ENCODE measurements at regions not wholly inside any gene's neighbourhood (a gene's known extent, or its start where the extent isn't known, plus 50 kb on each side); places are given as distances from the start of the nearest gene placed in this dataset.

DNA sequence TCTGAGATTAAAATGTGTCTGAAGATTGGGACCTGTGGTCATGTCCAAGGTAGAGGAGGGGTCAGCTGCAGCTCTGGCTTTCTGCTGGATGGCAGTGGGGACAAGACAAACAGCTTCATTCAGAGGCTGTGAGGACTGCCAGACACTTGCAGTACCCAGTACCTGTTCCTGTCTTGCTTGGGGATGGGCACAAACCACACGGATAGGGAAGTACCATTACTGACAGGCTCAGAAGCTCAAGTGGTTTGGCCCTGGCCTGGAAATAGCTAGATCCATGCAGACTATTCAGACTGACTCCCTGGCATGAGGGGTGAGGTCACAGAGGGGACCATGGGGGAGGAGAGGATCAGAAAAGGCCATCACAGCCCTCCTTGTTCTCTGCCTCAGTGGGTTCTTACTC is 56.0 kb upstream of the COMTD1 start:
- POLR2A ChIA-PET, result no interaction called here
- no peak for ATAC-seq

More for the DNA sequence above, 56.0 kb upstream of the COMTD1 start:
- CTCF ChIA-PET, result no interaction called here
- 0 out of 2 replicates have a peak, but pooled peaks cover 2% of the 10 kb centered on the region for H3K4me1 Mint-ChIP-seq
- no peak for DNase-seq (ENCODE audit: low spot score)
- TF ChIP-seq ZNF396 (CRISPR knock-in tag; IDR thresholded peaks at IDR 0.05; ENCODE audit: borderline replicate concordance) (no peak), JAZF1 (CRISPR knock-in tag; IDR thresholded peaks at IDR 0.05) (no peak), ESRRA (CRISPR knock-in tag; IDR thresholded peaks at IDR 0.05; ENCODE audit: borderline replicate concordance) (no peak), SMAD4 (CRISPR knock-in tag; IDR thresholded peaks at IDR 0.05) (no peak), NFE2L1 (CRISPR knock-in tag; IDR thresholded peaks at IDR 0.05) (no peak), NR3C1 (CRISPR knock-in tag; conservative IDR thresholded peaks at IDR 0.05; ENCODE audit: low read depth) (no peak), ZNF263 (CRISPR knock-in tag; IDR thresholded peaks at IDR 0.05; ENCODE audit: low read depth) (no peak), ZNF317 (CRISPR knock-in tag; IDR thresholded peaks at IDR 0.05; ENCODE audit: borderline replicate concordance, low read depth) (no peak), SOX15 (CRISPR knock-in tag; IDR thresholded peaks at IDR 0.05) (no peak), NR1H2 (CRISPR knock-in tag; IDR thresholded peaks at IDR 0.05) (no peak)
- TF ChIP-seq, protein P1, sequence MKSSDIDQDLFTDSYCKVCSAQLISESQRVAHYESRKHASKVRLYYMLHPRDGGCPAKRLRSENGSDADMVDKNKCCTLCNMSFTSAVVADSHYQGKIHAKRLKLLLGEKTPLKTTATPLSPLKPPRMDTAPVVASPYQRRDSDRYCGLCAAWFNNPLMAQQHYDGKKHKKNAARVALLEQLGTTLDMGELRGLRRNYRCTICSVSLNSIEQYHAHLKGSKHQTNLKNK (CRISPR knock-in tag; IDR thresholded peaks at IDR 0.05), result no peak
- TF ChIP-seq, protein P2, sequence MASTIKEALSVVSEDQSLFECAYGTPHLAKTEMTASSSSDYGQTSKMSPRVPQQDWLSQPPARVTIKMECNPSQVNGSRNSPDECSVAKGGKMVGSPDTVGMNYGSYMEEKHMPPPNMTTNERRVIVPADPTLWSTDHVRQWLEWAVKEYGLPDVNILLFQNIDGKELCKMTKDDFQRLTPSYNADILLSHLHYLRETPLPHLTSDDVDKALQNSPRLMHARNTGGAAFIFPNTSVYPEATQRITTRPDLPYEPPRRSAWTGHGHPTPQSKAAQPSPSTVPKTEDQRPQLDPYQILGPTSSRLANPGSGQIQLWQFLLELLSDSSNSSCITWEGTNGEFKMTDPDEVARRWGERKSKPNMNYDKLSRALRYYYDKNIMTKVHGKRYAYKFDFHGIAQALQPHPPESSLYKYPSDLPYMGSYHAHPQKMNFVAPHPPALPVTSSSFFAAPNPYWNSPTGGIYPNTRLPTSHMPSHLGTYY (CRISPR knock-in tag; IDR thresholded peaks at IDR 0.05), result no peak
- TF ChIP-seq, protein P3, sequence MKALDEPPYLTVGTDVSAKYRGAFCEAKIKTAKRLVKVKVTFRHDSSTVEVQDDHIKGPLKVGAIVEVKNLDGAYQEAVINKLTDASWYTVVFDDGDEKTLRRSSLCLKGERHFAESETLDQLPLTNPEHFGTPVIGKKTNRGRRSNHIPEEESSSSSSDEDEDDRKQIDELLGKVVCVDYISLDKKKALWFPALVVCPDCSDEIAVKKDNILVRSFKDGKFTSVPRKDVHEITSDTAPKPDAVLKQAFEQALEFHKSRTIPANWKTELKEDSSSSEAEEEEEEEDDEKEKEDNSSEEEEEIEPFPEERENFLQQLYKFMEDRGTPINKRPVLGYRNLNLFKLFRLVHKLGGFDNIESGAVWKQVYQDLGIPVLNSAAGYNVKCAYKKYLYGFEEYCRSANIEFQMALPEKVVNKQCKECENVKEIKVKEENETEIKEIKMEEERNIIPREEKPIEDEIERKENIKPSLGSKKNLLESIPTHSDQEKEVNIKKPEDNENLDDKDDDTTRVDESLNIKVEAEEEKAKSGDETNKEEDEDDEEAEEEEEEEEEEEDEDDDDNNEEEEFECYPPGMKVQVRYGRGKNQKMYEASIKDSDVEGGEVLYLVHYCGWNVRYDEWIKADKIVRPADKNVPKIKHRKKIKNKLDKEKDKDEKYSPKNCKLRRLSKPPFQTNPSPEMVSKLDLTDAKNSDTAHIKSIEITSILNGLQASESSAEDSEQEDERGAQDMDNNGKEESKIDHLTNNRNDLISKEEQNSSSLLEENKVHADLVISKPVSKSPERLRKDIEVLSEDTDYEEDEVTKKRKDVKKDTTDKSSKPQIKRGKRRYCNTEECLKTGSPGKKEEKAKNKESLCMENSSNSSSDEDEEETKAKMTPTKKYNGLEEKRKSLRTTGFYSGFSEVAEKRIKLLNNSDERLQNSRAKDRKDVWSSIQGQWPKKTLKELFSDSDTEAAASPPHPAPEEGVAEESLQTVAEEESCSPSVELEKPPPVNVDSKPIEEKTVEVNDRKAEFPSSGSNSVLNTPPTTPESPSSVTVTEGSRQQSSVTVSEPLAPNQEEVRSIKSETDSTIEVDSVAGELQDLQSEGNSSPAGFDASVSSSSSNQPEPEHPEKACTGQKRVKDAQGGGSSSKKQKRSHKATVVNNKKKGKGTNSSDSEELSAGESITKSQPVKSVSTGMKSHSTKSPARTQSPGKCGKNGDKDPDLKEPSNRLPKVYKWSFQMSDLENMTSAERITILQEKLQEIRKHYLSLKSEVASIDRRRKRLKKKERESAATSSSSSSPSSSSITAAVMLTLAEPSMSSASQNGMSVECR (CRISPR knock-in tag; IDR thresholded peaks at IDR 0.05; ENCODE audit: borderline replicate concordance), result no peak
- TF ChIP-seq, protein P4, sequence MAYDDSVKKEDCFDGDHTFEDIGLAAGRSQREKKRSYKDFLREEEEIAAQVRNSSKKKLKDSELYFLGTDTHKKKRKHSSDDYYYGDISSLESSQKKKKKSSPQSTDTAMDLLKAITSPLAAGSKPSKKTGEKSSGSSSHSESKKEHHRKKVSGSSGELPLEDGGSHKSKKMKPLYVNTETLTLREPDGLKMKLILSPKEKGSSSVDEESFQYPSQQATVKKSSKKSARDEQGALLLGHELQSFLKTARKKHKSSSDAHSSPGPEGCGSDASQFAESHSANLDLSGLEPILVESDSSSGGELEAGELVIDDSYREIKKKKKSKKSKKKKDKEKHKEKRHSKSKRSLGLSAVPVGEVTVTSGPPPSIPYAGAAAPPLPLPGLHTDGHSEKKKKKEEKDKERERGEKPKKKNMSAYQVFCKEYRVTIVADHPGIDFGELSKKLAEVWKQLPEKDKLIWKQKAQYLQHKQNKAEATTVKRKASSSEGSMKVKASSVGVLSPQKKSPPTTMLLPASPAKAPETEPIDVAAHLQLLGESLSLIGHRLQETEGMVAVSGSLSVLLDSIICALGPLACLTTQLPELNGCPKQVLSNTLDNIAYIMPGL (CRISPR knock-in tag; IDR thresholded peaks at IDR 0.05), result no peak
- TF ChIP-seq, protein P5, sequence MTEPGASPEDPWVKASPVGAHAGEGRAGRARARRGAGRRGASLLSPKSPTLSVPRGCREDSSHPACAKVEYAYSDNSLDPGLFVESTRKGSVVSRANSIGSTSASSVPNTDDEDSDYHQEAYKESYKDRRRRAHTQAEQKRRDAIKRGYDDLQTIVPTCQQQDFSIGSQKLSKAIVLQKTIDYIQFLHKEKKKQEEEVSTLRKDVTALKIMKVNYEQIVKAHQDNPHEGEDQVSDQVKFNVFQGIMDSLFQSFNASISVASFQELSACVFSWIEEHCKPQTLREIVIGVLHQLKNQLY (CRISPR knock-in tag; IDR thresholded peaks at IDR 0.05), result no peak
- TF ChIP-seq, protein P6, sequence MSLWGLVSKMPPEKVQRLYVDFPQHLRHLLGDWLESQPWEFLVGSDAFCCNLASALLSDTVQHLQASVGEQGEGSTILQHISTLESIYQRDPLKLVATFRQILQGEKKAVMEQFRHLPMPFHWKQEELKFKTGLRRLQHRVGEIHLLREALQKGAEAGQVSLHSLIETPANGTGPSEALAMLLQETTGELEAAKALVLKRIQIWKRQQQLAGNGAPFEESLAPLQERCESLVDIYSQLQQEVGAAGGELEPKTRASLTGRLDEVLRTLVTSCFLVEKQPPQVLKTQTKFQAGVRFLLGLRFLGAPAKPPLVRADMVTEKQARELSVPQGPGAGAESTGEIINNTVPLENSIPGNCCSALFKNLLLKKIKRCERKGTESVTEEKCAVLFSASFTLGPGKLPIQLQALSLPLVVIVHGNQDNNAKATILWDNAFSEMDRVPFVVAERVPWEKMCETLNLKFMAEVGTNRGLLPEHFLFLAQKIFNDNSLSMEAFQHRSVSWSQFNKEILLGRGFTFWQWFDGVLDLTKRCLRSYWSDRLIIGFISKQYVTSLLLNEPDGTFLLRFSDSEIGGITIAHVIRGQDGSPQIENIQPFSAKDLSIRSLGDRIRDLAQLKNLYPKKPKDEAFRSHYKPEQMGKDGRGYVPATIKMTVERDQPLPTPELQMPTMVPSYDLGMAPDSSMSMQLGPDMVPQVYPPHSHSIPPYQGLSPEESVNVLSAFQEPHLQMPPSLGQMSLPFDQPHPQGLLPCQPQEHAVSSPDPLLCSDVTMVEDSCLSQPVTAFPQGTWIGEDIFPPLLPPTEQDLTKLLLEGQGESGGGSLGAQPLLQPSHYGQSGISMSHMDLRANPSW (CRISPR knock-in tag; conservative IDR thresholded peaks at IDR 0.05; ENCODE audit: low read depth), result no peak
- TF ChIP-seq, protein P7, sequence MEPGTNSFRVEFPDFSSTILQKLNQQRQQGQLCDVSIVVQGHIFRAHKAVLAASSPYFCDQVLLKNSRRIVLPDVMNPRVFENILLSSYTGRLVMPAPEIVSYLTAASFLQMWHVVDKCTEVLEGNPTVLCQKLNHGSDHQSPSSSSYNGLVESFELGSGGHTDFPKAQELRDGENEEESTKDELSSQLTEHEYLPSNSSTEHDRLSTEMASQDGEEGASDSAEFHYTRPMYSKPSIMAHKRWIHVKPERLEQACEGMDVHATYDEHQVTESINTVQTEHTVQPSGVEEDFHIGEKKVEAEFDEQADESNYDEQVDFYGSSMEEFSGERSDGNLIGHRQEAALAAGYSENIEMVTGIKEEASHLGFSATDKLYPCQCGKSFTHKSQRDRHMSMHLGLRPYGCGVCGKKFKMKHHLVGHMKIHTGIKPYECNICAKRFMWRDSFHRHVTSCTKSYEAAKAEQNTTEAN (CRISPR knock-in tag; IDR thresholded peaks at IDR 0.05), result no peak
- peaks cover 30% of the 10 kb centered on the region for H3K9me3 Mint-ChIP-seq
- no peak overlapping the region for H3K27ac Mint-ChIP-seq
- H3K36me3 Mint-ChIP-seq, result no peaks in the 10 kb centered on the region
- peaks cover 54% of the 10 kb centered on the region for H3K27me3 Mint-ChIP-seq (ENCODE audit: low read depth)
- no peak overlapping the region for H3K4me3 Mint-ChIP-seq
